H9 (cell line): ENCODE measurements at regions not wholly inside any gene's neighbourhood (a gene's known extent, or its start where the extent isn't known, plus 50 kb on each side); places are given as distances from the start of the nearest gene placed in this dataset.

Experiments
- DNase-seq: peaks from one replicate; pipeline ENCODE4 v3.0.0-alpha.2; 2017
- H2AFZ ChIP-seq: one replicate; pipeline ENCODE4 v1.6.1; 2013; ENCODE audit warnings: mild to moderate bottlenecking, low read length, control low read depth, moderate library complexity
- H2AK5ac ChIP-seq: 2 replicates; pipeline ENCODE4 v1.6.1; 2013; ENCODE audit warnings: low read length, control low read depth, mixed read lengths; ENCODE audit not compliant: insufficient read length
- H2BK120ac ChIP-seq: one replicate; pipeline ENCODE4 v1.6.1; 2013; ENCODE audit warnings: low read depth, mild to moderate bottlenecking, low read length, control low read depth, inconsistent platforms; ENCODE audit not compliant: poor library complexity, severe bottlenecking
- H2BK12ac ChIP-seq: 2 replicates; pipeline ENCODE4 v1.6.1; 2013; ENCODE audit warnings: low read length, control low read depth, mixed read lengths, low read depth; ENCODE audit not compliant: insufficient read length
- H2BK15ac ChIP-seq: 2 replicates; pipeline ENCODE4 v1.6.1; 2013; ENCODE audit warnings: low read depth, low read length, control low read depth
- H2BK20ac ChIP-seq: one replicate; pipeline ENCODE4 v1.6.1; 2013; ENCODE audit warnings: low read depth, mild to moderate bottlenecking, low read length, control low read depth, inconsistent platforms; ENCODE audit not compliant: poor library complexity, severe bottlenecking
- H2BK5ac ChIP-seq: 2 replicates; pipeline ENCODE4 v1.6.1; 2013; ENCODE audit warnings: low read length, control low read depth, mixed read lengths; ENCODE audit not compliant: insufficient read length
- H3K14ac ChIP-seq: 2 replicates; pipeline ENCODE4 v1.6.1; 2013; ENCODE audit warnings: low read length, control low read depth; ENCODE audit not compliant: insufficient read depth
- H3K18ac ChIP-seq: 2 replicates; pipeline ENCODE4 v1.6.1; 2013; ENCODE audit warnings: low read depth, mild to moderate bottlenecking, mixed read lengths, low read length, control low read depth; ENCODE audit not compliant: insufficient read length
- H3K23ac ChIP-seq: 2 replicates; pipeline ENCODE4 v1.6.1; 2013; ENCODE audit warnings: low read length, control low read depth, mixed read lengths, low read depth; ENCODE audit not compliant: insufficient read length
- H3K23me2 ChIP-seq: 2 replicates; pipeline ENCODE4 v1.6.1; 2013; ENCODE audit warnings: low read depth, mild to moderate bottlenecking, mixed read lengths, low read length, control low read depth; ENCODE audit not compliant: insufficient read length, poor library complexity, severe bottlenecking
- H3K27ac ChIP-seq: 2 replicates; pipeline ENCODE4 v1.5.1; 2013; ENCODE audit warnings: low read length, control low read depth, mixed read lengths, low read depth; ENCODE audit not compliant: insufficient read length
- H3K27me3 ChIP-seq: 2 replicates; pipeline ENCODE4 v1.6.1; 2013; ENCODE audit warnings: low read length, control low read depth, inconsistent platforms; ENCODE audit not compliant: insufficient read depth
- H3K4ac ChIP-seq: 2 replicates; pipeline ENCODE4 v1.6.1; 2013; ENCODE audit warnings: low read depth, mild to moderate bottlenecking, control low read depth, inconsistent platforms, low read length, moderate library complexity
- H3K4me1 ChIP-seq: 2 replicates; pipeline ENCODE4 v1.6.1; 2013; ENCODE audit warnings: low read length, control low read depth, inconsistent platforms; ENCODE audit not compliant: insufficient read depth
- H3K4me2 ChIP-seq: 2 replicates; pipeline ENCODE4 v1.6.1; 2013; ENCODE audit warnings: low read length, control low read depth, mixed read lengths; ENCODE audit not compliant: insufficient read length, insufficient read depth
- H3K56ac ChIP-seq: 2 replicates; pipeline ENCODE4 v1.6.1; 2013; ENCODE audit warnings: low read depth, mild to moderate bottlenecking, mixed read lengths, low read length, control low read depth; ENCODE audit not compliant: insufficient read length
- H3K79me1 ChIP-seq: 2 replicates; pipeline ENCODE4 v1.6.1; 2013; ENCODE audit warnings: low read depth, mild to moderate bottlenecking, moderate library complexity, low read length, control low read depth, inconsistent platforms; ENCODE audit not compliant: insufficient read depth, poor library complexity, severe bottlenecking
- H3K79me2 ChIP-seq: 2 replicates; pipeline ENCODE4 v1.6.1; 2013; ENCODE audit warnings: low read length, control low read depth, inconsistent platforms; ENCODE audit not compliant: insufficient read depth
- H3K9ac ChIP-seq: 2 replicates; pipeline ENCODE4 v1.6.1; 2013; ENCODE audit warnings: low read length, control low read depth, mixed read lengths; ENCODE audit not compliant: insufficient read length; ENCODE audit errors: extremely low read depth
- H3K9me3 ChIP-seq: one replicate; pipeline ENCODE4 v1.6.1; 2013; ENCODE audit warnings: low read depth, low read length, inconsistent platforms; ENCODE audit not compliant: control insufficient read depth
- H3T11ph ChIP-seq: one replicate; pipeline ENCODE4 v1.6.1; 2013; ENCODE audit warnings: mild to moderate bottlenecking, low read length, control low read depth, inconsistent platforms
- H4K20me1 ChIP-seq: one replicate; pipeline ENCODE4 v1.6.1; 2013; ENCODE audit not compliant: control insufficient read depth, insufficient read length, insufficient read depth
- H4K5ac ChIP-seq: 2 replicates; pipeline ENCODE4 v1.6.1; 2013; ENCODE audit warnings: low read depth, mild to moderate bottlenecking, mixed read lengths, low read length, control low read depth; ENCODE audit not compliant: insufficient read length
- H4K8ac ChIP-seq: replicated peaks from 2 replicates; pipeline ENCODE4 v1.6.1; 2013; ENCODE audit warnings: low read length, control low read depth, mixed read lengths, low read depth; ENCODE audit not compliant: insufficient read length
- H4K91ac ChIP-seq: 2 replicates; pipeline ENCODE4 v1.6.1; 2013; ENCODE audit warnings: low read depth, mild to moderate bottlenecking, moderate library complexity, mixed read lengths, low read length, control low read depth; ENCODE audit not compliant: insufficient read length
- H3K27ac Mint-ChIP-seq, 3 experiments: 2 replicates in 2 of 3; 3 replicates in 1 of 3; pipeline ENCODE4 v1.8.0; 2020 to 2021; ENCODE audit warnings: mixed read lengths in 3 of 3, mild to moderate bottlenecking in 1 of 3, moderate library complexity in 1 of 3
- H3K27me3 Mint-ChIP-seq: 2 replicates; pipeline ENCODE4 v1.8.0; 2021; ENCODE audit warnings: low read depth, mild to moderate bottlenecking, moderate library complexity, mixed read lengths
- H3K36me3 Mint-ChIP-seq, 3 experiments: 2 replicates in 2 of 3; 3 replicates in 1 of 3; pipeline ENCODE4 v1.8.0; 2020 to 2021; ENCODE audit warnings: low read depth in 3 of 3, mixed read lengths in 3 of 3; ENCODE audit not compliant: insufficient read depth in 1 of 3
- H3K4me1 Mint-ChIP-seq, 2 experiments: 2 replicates each; pipeline ENCODE4 v1.8.0; 2020; ENCODE audit warnings: mixed read lengths in 2 of 2
- H3K4me3 Mint-ChIP-seq, 2 experiments: 2 replicates in 1 of 2; 3 replicates in 1 of 2; pipeline ENCODE4 v1.8.0; 2020 to 2021; ENCODE audit warnings: mild to moderate bottlenecking in 2 of 2, mixed read lengths in 2 of 2, moderate library complexity in 1 of 2
- H3K9me3 Mint-ChIP-seq, 2 experiments: 2 replicates in 1 of 2; 3 replicates in 1 of 2; pipeline ENCODE4 v1.8.0; 2020; ENCODE audit warnings: mild to moderate bottlenecking in 2 of 2, mixed read lengths in 2 of 2, moderate library complexity in 1 of 2
- CTCF ChIP-seq: fragments of 200-600 bp; sonication (generic); conservative IDR thresholded peaks from 3 replicates; pipeline ENCODE4 v1.8.0; 2021; ENCODE audit warnings: antibody characterized with exemption, mild to moderate bottlenecking
- WGBS: extraction: QIAGEN DNeasy Blood & Tissue Kit; methylation state at CpG from one replicate; pipeline ENCODE4 v1.1.7; 2013; ENCODE audit warnings: missing lambda C conversion rate, low lambda C conversion rate, mixed read lengths; ENCODE audit not compliant: insufficient read length; ENCODE audit errors: extremely low coverage; 5-methylcytosine and 5-hydroxymethylcytosine counted together

GRCh38 chr2:34737146-34737545 is 1138.0 kb upstream of the FAM98A start:
- Histone ChIP-seq H3K27ac (no peak overlapping the region), H3K23ac (no peak overlapping the region)

More at GRCh38 chr2:34737146-34737545, 1138.0 kb upstream of the FAM98A start:
- Histone ChIP-seq H4K20me1 (no peaks in the 10 kb centered on the region), H3K9ac (no peak overlapping the region), H3K4ac (no peak overlapping the region), H2AFZ (no peak overlapping the region), H2AK5ac (no peak overlapping the region), H3K4me1 (no peaks in the 10 kb centered on the region; the same call in 1 of the 2 replicates), H2BK5ac (no peak overlapping the region), H3K27me3 (no peaks in the 10 kb centered on the region), H3K79me2 (no peaks in the 10 kb centered on the region), H3K56ac (no peak overlapping the region), H3K9me3 (no peaks in the 10 kb centered on the region), H2BK15ac (no peak overlapping the region), H2BK120ac (no peak overlapping the region), H3K14ac (no peak overlapping the region), H4K5ac (no peak overlapping the region), H2BK12ac (no peak overlapping the region), H4K8ac (no peak overlapping the region), H3K4me2 (no peak overlapping the region), H3K23me2 (no peaks in the 10 kb centered on the region), H3K18ac (no peak overlapping the region), H3T11ph (no peak overlapping the region), H3K79me1 (no peaks in the 10 kb centered on the region), H4K91ac (no peak overlapping the region), H2BK20ac (no peak overlapping the region)
- no CpG with 5 or more reads among the region's 3 CpGs for WGBS
- Mint-ChIP-seq H3K36me3 (peaks cover 10 to 22% (median 11%) of the 10 kb centered on the region in 3 experiments; a peak in 4 of 7 replicates), H3K9me3 (peaks cover 0 to 4% of the 10 kb centered on the region in 2 experiments; a peak in 2 of 5 replicates), H3K4me3 (no peak overlapping the region), H3K27me3 (no peaks in the 10 kb centered on the region), H3K4me1 (peaks cover 36 to 39% of the 10 kb centered on the region in 2 experiments), H3K27ac (no peak overlapping the region)
- TF ChIP-seq CTCF, result no peak
- DNase-seq, result no peak
